ENCODE measurements at regions not wholly inside any gene's neighbourhood (a gene's known extent, or its start where the extent isn't known, plus 50 kb on each side); places are given as distances from the start of the nearest gene placed in this dataset.

- Histone ChIP-seq H3K9me3 (ENCODE audit: control insufficient read depth, insufficient read depth, low read depth, low read length) (peaks cover 12% of the 10 kb centered on the region), H3K27ac (ENCODE audit: low read depth, low read length) (no peak overlapping the region), H3K36me3 (ENCODE audit: control insufficient read depth, insufficient read depth, low read length) (no peaks in the 10 kb centered on the region), H3K4me3 (ENCODE audit: low read depth, low read length) (no peak overlapping the region), H3K27me3 (ENCODE audit: control insufficient read depth, insufficient read depth, low read length) (no peaks in the 10 kb centered on the region), H3K9ac (ENCODE audit: low read length) (no peak overlapping the region), H3K4me1 (ENCODE audit: control insufficient read depth, insufficient read depth, low read length) (peaks cover 25% of the 10 kb centered on the region)
Measured at GRCh38 chr2:37582481-37583220, 88.8 kb downstream of the CDC42EP3 start.

- no peak overlapping the region for H3K27ac ChIP-seq (ENCODE audit: low read depth, low read length)
- H3K9me3 ChIP-seq (ENCODE audit: control insufficient read depth, insufficient read depth, low read depth, low read length) = peaks cover 12% of the 10 kb centered on the region
- no peak overlapping the region for H3K4me3 ChIP-seq (ENCODE audit: low read depth, low read length)
- no peaks in the 10 kb centered on the region for H3K27me3 ChIP-seq (ENCODE audit: control insufficient read depth, insufficient read depth, low read length)
- H3K9ac ChIP-seq (ENCODE audit: low read length) = no peak overlapping the region
- no peaks in the 10 kb centered on the region for H3K36me3 ChIP-seq (ENCODE audit: control insufficient read depth, insufficient read depth, low read length)
- H3K4me1 ChIP-seq (ENCODE audit: control insufficient read depth, insufficient read depth, low read length) = peaks cover 30% of the 10 kb centered on the region
Measured at GRCh38 chr2:37583402-37583801, 88.0 kb downstream of the CDC42EP3 start.

- H3K9ac ChIP-seq (ENCODE audit: low read length) = no peak overlapping the region
- no peak overlapping the region for H3K4me3 ChIP-seq (ENCODE audit: low read depth, low read length)
- peaks cover 12% of the 10 kb centered on the region for H3K9me3 ChIP-seq (ENCODE audit: control insufficient read depth, insufficient read depth, low read depth, low read length)
- peaks cover 34% of the 10 kb centered on the region for H3K4me1 ChIP-seq (ENCODE audit: control insufficient read depth, insufficient read depth, low read length)
- no peaks in the 10 kb centered on the region for H3K27me3 ChIP-seq (ENCODE audit: control insufficient read depth, insufficient read depth, low read length)
- no peak overlapping the region for H3K27ac ChIP-seq (ENCODE audit: low read depth, low read length)
- H3K36me3 ChIP-seq (ENCODE audit: control insufficient read depth, insufficient read depth, low read length) = no peaks in the 10 kb centered on the region
Measured at GRCh38 chr2:37583867-37584266, 87.6 kb downstream of the CDC42EP3 start.

- Histone ChIP-seq H3K27ac (ENCODE audit: low read depth, low read length) (no peak overlapping the region), H3K4me3 (ENCODE audit: low read depth, low read length) (no peak overlapping the region), H3K36me3 (ENCODE audit: control insufficient read depth, insufficient read depth, low read length) (no peaks in the 10 kb centered on the region), H3K9me3 (ENCODE audit: control insufficient read depth, insufficient read depth, low read depth, low read length) (no peaks in the 10 kb centered on the region), H3K9ac (ENCODE audit: low read length) (no peak overlapping the region), H3K4me1 (ENCODE audit: control insufficient read depth, insufficient read depth, low read length) (peaks cover 40% of the 10 kb centered on the region), H3K27me3 (ENCODE audit: control insufficient read depth, insufficient read depth, low read length) (no peaks in the 10 kb centered on the region)
Measured at GRCh38 chr2:37585295-37585908, 86.0 kb downstream of the CDC42EP3 start.

GRCh38 chr2:37585982-37586621 is 85.3 kb downstream of the CDC42EP3 start:
- H3K4me3 ChIP-seq (ENCODE audit: low read depth, low read length) = no peak overlapping the region
- H3K4me1 ChIP-seq (ENCODE audit: control insufficient read depth, insufficient read depth, low read length) = peaks cover 40% of the 10 kb centered on the region
- no peak overlapping the region for H3K9ac ChIP-seq (ENCODE audit: low read length)
- no peak overlapping the region for H3K27ac ChIP-seq (ENCODE audit: low read depth, low read length)
- no peaks in the 10 kb centered on the region for H3K36me3 ChIP-seq (ENCODE audit: control insufficient read depth, insufficient read depth, low read length)
- no peaks in the 10 kb centered on the region for H3K27me3 ChIP-seq (ENCODE audit: control insufficient read depth, insufficient read depth, low read length)
- no peaks in the 10 kb centered on the region for H3K9me3 ChIP-seq (ENCODE audit: control insufficient read depth, insufficient read depth, low read depth, low read length)

GRCh38 chr2:37586663-37587317 is 84.7 kb downstream of the CDC42EP3 start:
- Histone ChIP-seq H3K36me3 (ENCODE audit: control insufficient read depth, insufficient read depth, low read length) (no peaks in the 10 kb centered on the region), H3K4me3 (ENCODE audit: low read depth, low read length) (no peak overlapping the region), H3K4me1 (ENCODE audit: control insufficient read depth, insufficient read depth, low read length) (peaks cover 40% of the 10 kb centered on the region), H3K27ac (ENCODE audit: low read depth, low read length) (no peak overlapping the region), H3K9me3 (ENCODE audit: control insufficient read depth, insufficient read depth, low read depth, low read length) (no peaks in the 10 kb centered on the region), H3K27me3 (ENCODE audit: control insufficient read depth, insufficient read depth, low read length) (no peaks in the 10 kb centered on the region), H3K9ac (ENCODE audit: low read length) (no peak overlapping the region)

GRCh38 chr2:37587817-37588216 is 83.6 kb downstream of the CDC42EP3 start:
- 0 out of 2 replicates have a peak, but pooled peaks cover under 1% of the 10 kb centered on the region for H3K9me3 ChIP-seq (ENCODE audit: control insufficient read depth, insufficient read depth, low read depth, low read length)
- H3K4me1 ChIP-seq (ENCODE audit: control insufficient read depth, insufficient read depth, low read length) = peaks cover 40% of the 10 kb centered on the region
- no peaks in the 10 kb centered on the region for H3K36me3 ChIP-seq (ENCODE audit: control insufficient read depth, insufficient read depth, low read length)
- no peak overlapping the region for H3K4me3 ChIP-seq (ENCODE audit: low read depth, low read length)
- no peak overlapping the region for H3K9ac ChIP-seq (ENCODE audit: low read length)
- H3K27me3 ChIP-seq (ENCODE audit: control insufficient read depth, insufficient read depth, low read length) = no peaks in the 10 kb centered on the region
- no peak overlapping the region for H3K27ac ChIP-seq (ENCODE audit: low read depth, low read length)

- Histone ChIP-seq H3K4me1 (ENCODE audit: control insufficient read depth, insufficient read depth, low read length) (peaks cover 40% of the 10 kb centered on the region), H3K36me3 (ENCODE audit: control insufficient read depth, insufficient read depth, low read length) (no peaks in the 10 kb centered on the region), H3K4me3 (ENCODE audit: low read depth, low read length) (no peak overlapping the region), H3K27me3 (ENCODE audit: control insufficient read depth, insufficient read depth, low read length) (no peaks in the 10 kb centered on the region), H3K9ac (ENCODE audit: low read length) (no peak overlapping the region), H3K27ac (ENCODE audit: low read depth, low read length) (no peak overlapping the region), H3K9me3 (ENCODE audit: control insufficient read depth, insufficient read depth, low read depth, low read length) (peaks cover 5% of the 10 kb centered on the region; the same call in 1 of the 2 replicates)
Measured at GRCh38 chr2:37588316-37588777, 83.1 kb downstream of the CDC42EP3 start.

- no peaks in the 10 kb centered on the region for H3K36me3 ChIP-seq (ENCODE audit: control insufficient read depth, insufficient read depth, low read length)
- no peaks in the 10 kb centered on the region for H3K27me3 ChIP-seq (ENCODE audit: control insufficient read depth, insufficient read depth, low read length)
- peaks cover 11% of the 10 kb centered on the region; the same call in 1 of the 2 replicates for H3K9me3 ChIP-seq (ENCODE audit: control insufficient read depth, insufficient read depth, low read depth, low read length)
- H3K9ac ChIP-seq (ENCODE audit: low read length) = no peak overlapping the region
- no peak overlapping the region for H3K4me3 ChIP-seq (ENCODE audit: low read depth, low read length)
- peaks cover 40% of the 10 kb centered on the region for H3K4me1 ChIP-seq (ENCODE audit: control insufficient read depth, insufficient read depth, low read length)
- no peak overlapping the region for H3K27ac ChIP-seq (ENCODE audit: low read depth, low read length)
Measured at GRCh38 chr2:37589298-37589697, 82.1 kb downstream of the CDC42EP3 start.

GRCh38 chr2:37590119-37590571 is 81.3 kb downstream of the CDC42EP3 start:
- Histone ChIP-seq H3K4me3 (ENCODE audit: low read depth, low read length) (no peak overlapping the region), H3K36me3 (ENCODE audit: control insufficient read depth, insufficient read depth, low read length) (no peaks in the 10 kb centered on the region), H3K9me3 (ENCODE audit: control insufficient read depth, insufficient read depth, low read depth, low read length) (peaks cover 16% of the 10 kb centered on the region; the same call in 1 of the 2 replicates), H3K9ac (ENCODE audit: low read length) (no peak overlapping the region), H3K27ac (ENCODE audit: low read depth, low read length) (no peak overlapping the region), H3K4me1 (ENCODE audit: control insufficient read depth, insufficient read depth, low read length) (peaks cover 38% of the 10 kb centered on the region), H3K27me3 (ENCODE audit: control insufficient read depth, insufficient read depth, low read length) (no peaks in the 10 kb centered on the region)
